ENCODE measurements at regions not wholly inside any gene's neighbourhood (a gene's known extent, or its start where the extent isn't known, plus 50 kb on each side); places are given as distances from the start of the nearest gene placed in this dataset.

DNA sequence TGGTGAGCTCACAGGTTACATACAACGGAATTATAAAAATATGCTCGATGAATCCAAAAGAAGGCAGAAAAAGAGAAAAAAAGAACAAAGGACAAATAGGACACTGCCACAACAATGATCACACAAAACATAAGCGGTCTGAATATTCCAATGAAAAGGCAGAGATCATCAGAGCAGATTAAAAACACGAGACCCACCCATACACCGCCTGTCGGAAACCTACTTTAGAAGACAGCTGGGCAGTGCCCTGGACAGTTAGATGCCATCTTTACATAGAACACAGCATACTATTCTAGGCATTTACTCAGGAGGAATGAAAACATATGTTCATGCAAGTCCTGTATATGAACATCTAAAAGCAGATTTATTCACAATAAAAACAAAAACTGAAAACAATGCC is 204.1 kb downstream of the TTLL2 start:
- no peaks in the 10 kb centered on the region for H3K27me3 ChIP-seq (replicated peaks)
- in situ Hi-C loops (cut with HindIII; ENCODE audit: low pct_ligation_motif_present, low sequenced_read_pairs), result no loop called here
- TF ChIP-seq, protein P1, sequence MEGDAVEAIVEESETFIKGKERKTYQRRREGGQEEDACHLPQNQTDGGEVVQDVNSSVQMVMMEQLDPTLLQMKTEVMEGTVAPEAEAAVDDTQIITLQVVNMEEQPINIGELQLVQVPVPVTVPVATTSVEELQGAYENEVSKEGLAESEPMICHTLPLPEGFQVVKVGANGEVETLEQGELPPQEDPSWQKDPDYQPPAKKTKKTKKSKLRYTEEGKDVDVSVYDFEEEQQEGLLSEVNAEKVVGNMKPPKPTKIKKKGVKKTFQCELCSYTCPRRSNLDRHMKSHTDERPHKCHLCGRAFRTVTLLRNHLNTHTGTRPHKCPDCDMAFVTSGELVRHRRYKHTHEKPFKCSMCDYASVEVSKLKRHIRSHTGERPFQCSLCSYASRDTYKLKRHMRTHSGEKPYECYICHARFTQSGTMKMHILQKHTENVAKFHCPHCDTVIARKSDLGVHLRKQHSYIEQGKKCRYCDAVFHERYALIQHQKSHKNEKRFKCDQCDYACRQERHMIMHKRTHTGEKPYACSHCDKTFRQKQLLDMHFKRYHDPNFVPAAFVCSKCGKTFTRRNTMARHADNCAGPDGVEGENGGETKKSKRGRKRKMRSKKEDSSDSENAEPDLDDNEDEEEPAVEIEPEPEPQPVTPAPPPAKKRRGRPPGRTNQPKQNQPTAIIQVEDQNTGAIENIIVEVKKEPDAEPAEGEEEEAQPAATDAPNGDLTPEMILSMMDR (IDR thresholded peaks at IDR 0.05; ENCODE audit: low read depth, low read length, missing control alignments), result no peak
- H3K27ac ChIP-seq, result no peak overlapping the region
- H3K4me3 ChIP-seq (ENCODE audit: low read depth, low read length), result no peak overlapping the region
- DNase-seq, result no peak
- H3K36me3 ChIP-seq (replicated peaks), result no peaks in the 10 kb centered on the region

DNA sequence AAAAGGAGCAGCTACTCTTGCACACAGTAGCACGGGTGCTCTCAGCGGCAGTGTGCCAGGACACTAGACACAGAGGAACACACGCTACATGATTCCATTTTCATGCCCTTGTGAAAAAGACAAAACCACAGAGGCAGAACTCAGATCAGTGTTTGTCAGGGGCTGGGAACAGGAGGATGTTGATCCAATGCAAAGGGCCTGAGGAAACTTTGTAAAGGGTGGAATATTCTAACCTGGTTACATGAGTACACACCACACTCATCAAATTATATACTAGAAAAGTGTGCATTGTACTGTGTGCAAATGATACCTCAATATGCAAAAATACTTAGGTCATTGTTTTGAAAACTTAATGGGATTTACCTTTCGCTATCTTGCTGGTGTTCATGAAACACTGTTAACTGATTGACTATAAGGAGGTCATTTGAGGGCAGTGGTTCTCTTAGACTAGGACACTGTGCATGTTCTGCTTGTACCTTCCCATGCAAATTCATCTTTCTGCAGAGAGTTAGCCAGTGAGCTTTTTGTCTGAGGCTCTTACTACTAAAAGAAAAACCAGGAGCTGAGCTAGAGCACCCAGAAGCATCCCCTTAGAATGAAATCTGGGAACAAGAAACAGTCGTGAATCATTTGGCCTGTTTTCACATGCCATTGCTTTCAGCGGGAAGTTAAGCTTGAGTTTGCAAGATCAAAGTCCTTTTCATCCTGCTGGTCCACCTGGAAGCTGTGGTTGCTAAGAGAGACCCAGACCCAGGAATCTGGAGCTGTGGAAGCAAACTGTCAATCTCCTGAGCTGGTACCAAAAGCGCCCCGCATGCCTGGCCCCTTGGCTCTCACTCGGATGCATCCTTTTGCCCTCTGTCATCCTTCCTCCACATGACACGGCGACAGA is 204.8 kb downstream of the TTLL2 start:
- TF ChIP-seq, protein P1 (IDR thresholded peaks at IDR 0.05; ENCODE audit: low read depth, low read length, missing control alignments), result no peak
- no peaks in the 10 kb centered on the region for H3K27me3 ChIP-seq (replicated peaks)
- H3K36me3 ChIP-seq (replicated peaks), result no peaks in the 10 kb centered on the region
- in situ Hi-C loops (cut with HindIII; ENCODE audit: low pct_ligation_motif_present, low sequenced_read_pairs), result no loop called here
- H3K27ac ChIP-seq, result no peak overlapping the region
- no peak overlapping the region for H3K4me3 ChIP-seq (ENCODE audit: low read depth, low read length)
- DNase-seq, result no peak

DNA sequence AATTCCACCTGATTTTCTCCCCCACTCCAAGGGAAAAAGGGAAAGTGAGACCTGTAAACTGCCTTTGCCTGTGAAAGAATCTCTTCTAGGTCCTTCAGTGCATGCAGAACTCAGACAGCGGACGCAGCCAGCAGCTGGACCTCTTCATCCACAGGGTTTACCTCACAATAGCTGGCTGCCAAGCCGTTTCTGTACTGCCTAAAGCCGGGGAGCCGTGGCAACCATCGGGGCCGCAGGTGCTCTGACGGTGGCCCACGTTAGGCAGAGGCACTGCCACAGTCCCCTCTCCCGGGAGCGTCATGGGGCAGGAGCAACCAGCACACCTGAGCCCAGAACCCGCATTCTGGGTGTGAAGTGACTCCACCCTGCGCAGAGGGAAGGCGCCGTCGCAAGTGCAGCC is 206.1 kb downstream of the TTLL2 start:
- in situ Hi-C loops (cut with HindIII; ENCODE audit: low pct_ligation_motif_present, low sequenced_read_pairs), result no loop called here
- Histone ChIP-seq H3K27ac (no peak overlapping the region), H3K27me3 (replicated peaks) (no peaks in the 10 kb centered on the region), H3K36me3 (replicated peaks) (no peaks in the 10 kb centered on the region), H3K4me3 (ENCODE audit: low read depth, low read length) (no peak overlapping the region)
- no peak for DNase-seq
- TF ChIP-seq, protein P1 (IDR thresholded peaks at IDR 0.05; ENCODE audit: low read depth, low read length, missing control alignments), result no peak

DNA sequence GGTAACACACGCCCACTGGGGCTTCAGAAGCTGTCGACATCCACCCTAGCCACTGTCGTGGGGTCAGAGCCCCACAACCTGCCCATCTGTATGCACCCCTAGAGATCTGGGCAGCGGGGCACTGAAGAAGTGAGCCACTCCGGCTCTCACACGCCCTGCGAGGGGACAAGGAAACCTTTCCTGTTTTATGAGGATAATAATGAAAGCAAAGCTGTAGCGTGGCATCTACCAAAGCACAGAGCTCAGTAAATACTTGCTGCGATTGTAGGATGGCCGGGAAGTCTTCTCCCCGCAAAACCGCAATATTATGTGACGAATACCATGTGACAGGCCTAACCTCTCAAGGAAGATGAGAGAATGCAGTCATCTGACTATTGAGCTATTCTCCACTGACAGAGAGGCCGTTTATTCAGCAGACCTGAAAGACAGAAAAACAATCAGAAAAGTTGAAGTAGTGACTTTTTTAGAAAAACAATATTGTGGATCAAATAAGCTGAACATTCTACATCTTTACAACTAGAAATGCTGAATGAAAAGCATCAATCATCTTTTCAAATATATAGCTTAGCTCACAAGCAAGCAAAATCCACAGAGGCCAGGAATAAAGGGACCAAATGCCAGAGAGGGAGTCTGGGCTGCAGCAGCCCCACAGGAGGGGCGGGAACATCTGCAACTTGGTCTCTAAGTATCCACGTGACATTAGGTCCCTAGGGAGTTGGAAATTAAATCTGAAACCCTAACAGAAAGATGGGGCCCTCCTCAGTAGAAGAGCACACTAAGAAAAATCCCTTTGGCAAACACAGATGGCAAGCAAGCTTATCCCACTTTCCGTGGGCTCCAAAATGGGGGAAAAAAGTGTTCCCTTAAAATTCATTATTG is 207.8 kb downstream of the TTLL2 start:
- no peaks in the 10 kb centered on the region for H3K36me3 ChIP-seq (replicated peaks)
- TF ChIP-seq, protein P1 (IDR thresholded peaks at IDR 0.05; ENCODE audit: low read depth, low read length, missing control alignments), result no peak
- in situ Hi-C loops (cut with HindIII; ENCODE audit: low pct_ligation_motif_present, low sequenced_read_pairs), result no loop called here
- DNase-seq, result no peak
- no peaks in the 10 kb centered on the region for H3K27me3 ChIP-seq (replicated peaks)
- H3K4me3 ChIP-seq (ENCODE audit: low read depth, low read length), result no peak overlapping the region
- no peak overlapping the region for H3K27ac ChIP-seq

- H3K4me3 ChIP-seq (ENCODE audit: low read depth, low read length), result no peak overlapping the region
- no peak for DNase-seq
- in situ Hi-C loops (cut with HindIII; ENCODE audit: low pct_ligation_motif_present, low sequenced_read_pairs), result no loop called here
- TF ChIP-seq, protein P1 (IDR thresholded peaks at IDR 0.05; ENCODE audit: low read depth, low read length, missing control alignments), result no peak
- H3K27ac ChIP-seq, result no peak overlapping the region
- H3K36me3 ChIP-seq (replicated peaks), result no peaks in the 10 kb centered on the region
- no peaks in the 10 kb centered on the region for H3K27me3 ChIP-seq (replicated peaks)
Measured at GRCh38 chr6:167533851-167534250, 209.0 kb downstream of the TTLL2 start.

Measured in brain microvascular endothelial cell (primary cell).